ENCODE measurements at regions not wholly inside any gene's neighbourhood (a gene's known extent, or its start where the extent isn't known, plus 50 kb on each side); places are given as distances from the start of the nearest gene placed in this dataset.

GRCh38 chr2:195342061-195342460 is 315.0 kb upstream of the SLC39A10 start:
- no peak overlapping the region for H3K27ac Mint-ChIP-seq
- POLR2A ChIA-PET, result no interaction called here
- Histone ChIP-seq H2AFZ (ENCODE audit: insufficient read depth, low read depth, low read length, poor library complexity, severe bottlenecking) (no peak overlapping the region), H3K4me1 (ENCODE audit: control insufficient read depth in 2 of 2, insufficient read depth in 2 of 2, low read length in 2 of 2) (peaks cover 4 to 9% of the 10 kb centered on the region in 2 donors), H3K79me2 (ENCODE audit: control insufficient read depth, insufficient read depth, low read length) (no peaks in the 10 kb centered on the region), H3K9ac (ENCODE audit: low read length) (no peak overlapping the region), H4K20me1 (ENCODE audit: control insufficient read depth, insufficient read depth, low read length, poor library complexity, severe bottlenecking) (no peaks in the 10 kb centered on the region), H3K9me3 (ENCODE audit: control extremely low read depth in 1 of 3, control insufficient read depth in 2 of 3, insufficient read depth in 1 of 3, low read length in 2 of 3) (peaks cover 0 to 3% (median 0%) of the 10 kb centered on the region in 3 donors), H3K27ac (ENCODE audit: low read length in 2 of 2) (no peak overlapping the region), H3K27me3 (replicated peaks in 1 of 4; ENCODE audit: control extremely low read depth in 1 of 4, control insufficient read depth in 3 of 4, insufficient read depth in 4 of 4, low read length in 3 of 4) (no peaks in the 10 kb centered on the region), H3K4me2 (replicated peaks; ENCODE audit: low read depth, low read length, poor library complexity, severe bottlenecking) (no peak overlapping the region), H3K4me3 (ENCODE audit: control extremely low read depth in 1 of 5, extremely low read depth in 1 of 5, insufficient read depth in 1 of 5, low read depth in 2 of 5, low read length in 4 of 5) (no peak overlapping the region), H3K36me3 (replicated peaks in 1 of 2; ENCODE audit: control extremely low read depth in 1 of 2, control insufficient read depth in 1 of 2, extremely low read depth in 1 of 2, insufficient read depth in 2 of 2, low read length in 1 of 2) (no peaks in the 10 kb centered on the region)
- CTCF ChIA-PET, result interaction anchor here (0.7 kb wide), 1 partner anchor 156 kb away, joined by 3 read pairs; no protein-coding TSS in a partner anchor
- 95% methylated on average over 2 of the region's 4 CpGs for WGBS (ENCODE audit: insufficient coverage)
- intact Hi-C loops (cut with micrococcal nuclease), result no loop called here
- H3K27me3 Mint-ChIP-seq, result no peaks in the 10 kb centered on the region
- TF ChIP-seq CTCF (IDR thresholded peaks at IDR 0.05), result no peak
- TF ChIP-seq EZH2 (IDR thresholded peaks at IDR 0.05; ENCODE audit: borderline replicate concordance, insufficient read depth, low read depth, low read length, poor library complexity, severe bottlenecking), result no peak
- H3K4me1 Mint-ChIP-seq, result peaks cover 22% of the 10 kb centered on the region
- H3K4me3 Mint-ChIP-seq, result no peak overlapping the region
- no peak for ATAC-seq (ENCODE audit: low read depth)
- no peaks in the 10 kb centered on the region for H3K9me3 Mint-ChIP-seq (ENCODE audit: insufficient read depth)
- no peak for DNase-seq

GRCh38 chr2:195338856-195339255 is 318.2 kb upstream of the SLC39A10 start:
- no peaks in the 10 kb centered on the region for H4K20me1 ChIP-seq (ENCODE audit: control insufficient read depth, insufficient read depth, low read length, poor library complexity, severe bottlenecking)
- Mint-ChIP-seq H3K9me3 (ENCODE audit: insufficient read depth) (peaks cover 3% of the 10 kb centered on the region), H3K4me1 (peaks cover 17% of the 10 kb centered on the region), H3K27me3 (peaks cover 2% of the 10 kb centered on the region), H3K27ac (no peak overlapping the region), H3K4me3 (no peak overlapping the region)
- no peak overlapping the region for H3K27ac ChIP-seq (ENCODE audit: low read length in 2 of 2)
- intact Hi-C loops (cut with micrococcal nuclease), result no loop called here
- WGBS (ENCODE audit: insufficient coverage), result 100% methylated on average over 1 of the region's 1 CpG
- H3K9me3 ChIP-seq (ENCODE audit: control extremely low read depth in 1 of 3, control insufficient read depth in 2 of 3, insufficient read depth in 1 of 3, low read length in 2 of 3), result peaks cover 0 to 4% (median 2%) of the 10 kb centered on the region in 3 donors
- ATAC-seq (ENCODE audit: low read depth), result no peak
- no peak overlapping the region for H3K4me3 ChIP-seq (ENCODE audit: control extremely low read depth in 1 of 5, extremely low read depth in 1 of 5, insufficient read depth in 1 of 5, low read depth in 2 of 5, low read length in 4 of 5)
- H3K9ac ChIP-seq (ENCODE audit: low read length), result no peak overlapping the region
- CTCF ChIA-PET, result no interaction called here
- POLR2A ChIA-PET, result no interaction called here
- no peak overlapping the region for H3K4me2 ChIP-seq (replicated peaks; ENCODE audit: low read depth, low read length, poor library complexity, severe bottlenecking)
- TF ChIP-seq EZH2 (IDR thresholded peaks at IDR 0.05; ENCODE audit: borderline replicate concordance, insufficient read depth, low read depth, low read length, poor library complexity, severe bottlenecking) (no peak), CTCF (IDR thresholded peaks at IDR 0.05) (no peak)
- no peaks in the 10 kb centered on the region for H3K79me2 ChIP-seq (ENCODE audit: control insufficient read depth, insufficient read depth, low read length)
- no peaks in the 10 kb centered on the region for H3K27me3 ChIP-seq (replicated peaks in 1 of 4; ENCODE audit: control extremely low read depth in 1 of 4, control insufficient read depth in 3 of 4, insufficient read depth in 4 of 4, low read length in 3 of 4)
- H2AFZ ChIP-seq (ENCODE audit: insufficient read depth, low read depth, low read length, poor library complexity, severe bottlenecking), result no peak overlapping the region
- DNase-seq, result no peak
- H3K36me3 ChIP-seq (replicated peaks in 1 of 2; ENCODE audit: control extremely low read depth in 1 of 2, control insufficient read depth in 1 of 2, extremely low read depth in 1 of 2, insufficient read depth in 2 of 2, low read length in 1 of 2), result no peaks in the 10 kb centered on the region
- peaks cover 2 to 6% of the 10 kb centered on the region in 2 donors for H3K4me1 ChIP-seq (ENCODE audit: control insufficient read depth in 2 of 2, insufficient read depth in 2 of 2, low read length in 2 of 2)

Measured in B cell (primary cell).